ENCODE measurements at regions not wholly inside any gene's neighbourhood (a gene's known extent, or its start where the extent isn't known, plus 50 kb on each side); places are given as distances from the start of the nearest gene placed in this dataset.

- CTCF ChIA-PET: interaction anchor here (1.3 kb wide), 1 partner anchor 16 kb away, joined by 3 read pairs; no protein-coding TSS in a partner anchor
- no peak for DNase-seq (ENCODE audit: extremely low spot score)
- TF ChIP-seq CTCF (IDR thresholded peaks at IDR 0.05; ENCODE audit: control extremely low read depth, extremely low read depth, low read depth, missing control alignments): no peak
- POLR2A ChIA-PET: no interaction called here
These were observed 228.4 kb downstream of the SPANXN1 start for GRCh38 chrX:145475725-145476124.

DNA sequence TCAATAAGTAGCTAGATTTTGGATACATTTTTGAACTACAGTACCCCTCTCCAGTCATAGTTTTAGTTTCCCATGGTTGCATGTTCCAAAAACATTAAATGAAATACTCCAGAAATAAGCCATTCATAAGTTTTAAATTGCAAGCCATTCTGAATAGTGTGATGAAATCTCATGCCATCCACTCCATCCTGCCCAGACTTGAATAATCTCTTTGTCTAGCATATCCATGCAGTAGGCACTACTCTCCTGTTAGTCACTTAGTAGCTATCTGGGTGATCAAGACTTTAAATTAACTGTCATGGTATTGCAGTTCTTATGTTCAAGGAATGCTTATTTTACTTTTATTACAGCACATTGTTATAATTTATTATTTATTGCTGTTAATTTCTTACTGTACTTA lies 237.4 kb downstream of the SPANXN1 start:
- ChIA-PET CTCF (no interaction called here), POLR2A (no interaction called here)
- DNase-seq (ENCODE audit: extremely low spot score): no peak
- no peak for TF ChIP-seq CTCF (IDR thresholded peaks at IDR 0.05; ENCODE audit: control extremely low read depth, extremely low read depth, low read depth, missing control alignments)

GRCh38 chrX:145502670-145503069 lies 255.4 kb downstream of the SPANXN1 start:
- POLR2A ChIA-PET: no interaction called here
- no peak for DNase-seq (ENCODE audit: extremely low spot score)
- CTCF ChIA-PET: no interaction called here
- TF ChIP-seq CTCF (IDR thresholded peaks at IDR 0.05; ENCODE audit: control extremely low read depth, extremely low read depth, low read depth, missing control alignments): no peak

- no peak for DNase-seq (ENCODE audit: extremely low spot score)
- POLR2A ChIA-PET: no interaction called here
- TF ChIP-seq CTCF (IDR thresholded peaks at IDR 0.05; ENCODE audit: control extremely low read depth, extremely low read depth, low read depth, missing control alignments): no peak
- CTCF ChIA-PET: no interaction called here
These were observed 258.9 kb downstream of the SPANXN1 start for GRCh38 chrX:145506214-145506613.

- CTCF ChIA-PET: no interaction called here
- no peak for TF ChIP-seq CTCF (IDR thresholded peaks at IDR 0.05; ENCODE audit: control extremely low read depth, extremely low read depth, low read depth, missing control alignments)
These were observed 277.6 kb downstream of the SPANXN1 start for GRCh38 chrX:145524931-145525330.

GRCh38 chrX:145532176-145532780 lies 285.0 kb downstream of the SPANXN1 start:
- no peak for TF ChIP-seq CTCF (IDR thresholded peaks at IDR 0.05; ENCODE audit: control extremely low read depth, extremely low read depth, low read depth, missing control alignments)
- DNase-seq (ENCODE audit: extremely low spot score): no peak
- ChIA-PET POLR2A (no interaction called here), CTCF (no interaction called here)

More at GRCh38 chrX:145524931-145525330, 277.6 kb downstream of the SPANXN1 start:
- DNase-seq (ENCODE audit: extremely low spot score): no peak
- POLR2A ChIA-PET: no interaction called here

DNA sequence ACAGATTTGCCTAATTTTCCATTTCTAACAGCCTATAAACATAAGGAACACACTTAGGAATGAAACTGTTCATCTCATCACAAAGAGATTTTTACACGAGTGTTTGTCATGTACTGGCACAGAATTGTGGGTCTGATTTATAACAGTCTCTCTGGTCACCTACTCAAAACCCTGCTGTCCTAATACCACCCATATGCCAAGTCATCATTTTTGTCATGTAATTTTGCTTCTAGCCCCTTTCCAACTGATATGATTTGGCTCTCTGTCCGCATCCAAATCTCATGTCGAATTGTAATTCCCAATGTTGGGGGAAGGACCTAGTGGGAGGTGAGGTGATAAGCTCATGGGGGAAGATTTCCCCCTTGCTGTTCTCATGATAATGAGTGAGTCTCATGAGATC lies 284.1 kb upstream of the SLITRK2 start:
- no peak for TF ChIP-seq CTCF (IDR thresholded peaks at IDR 0.05; ENCODE audit: control extremely low read depth, extremely low read depth, low read depth, missing control alignments)
- ChIA-PET CTCF (no interaction called here), POLR2A (no interaction called here)
- no peak for DNase-seq (ENCODE audit: extremely low spot score)
